ENCODE measurements at regions not wholly inside any gene's neighbourhood (a gene's known extent, or its start where the extent isn't known, plus 50 kb on each side); places are given as distances from the start of the nearest gene placed in this dataset.

- no peak for DNase-seq (ENCODE audit: extremely low read depth, low read depth)
- TF ChIP-seq CTCF (IDR thresholded peaks at IDR 0.05; ENCODE audit: low read depth, low read length) = no peak
Measured at GRCh38 chr2:212914392-212914791, 237.0 kb downstream of the IKZF2 start.

- DNase-seq (ENCODE audit: extremely low read depth, low read depth) = no peak
- TF ChIP-seq CTCF (IDR thresholded peaks at IDR 0.05; ENCODE audit: low read depth, low read length) = no peak
Measured at GRCh38 chr2:212913640-212914306, 237.6 kb downstream of the IKZF2 start.

- DNase-seq (ENCODE audit: extremely low read depth, low read depth) = no peak
- no peak for TF ChIP-seq CTCF (IDR thresholded peaks at IDR 0.05; ENCODE audit: low read depth, low read length)
Measured at GRCh38 chr2:212912445-212913103, 238.8 kb downstream of the IKZF2 start.

GRCh38 chr2:212911011-212911410 is 240.4 kb downstream of the IKZF2 start:
- DNase-seq (ENCODE audit: extremely low read depth, low read depth) = no peak
- TF ChIP-seq CTCF (IDR thresholded peaks at IDR 0.05; ENCODE audit: low read depth, low read length) = no peak

- TF ChIP-seq CTCF (IDR thresholded peaks at IDR 0.05; ENCODE audit: low read depth, low read length) = no peak
- DNase-seq (ENCODE audit: extremely low read depth, low read depth) = no peak
Measured at GRCh38 chr2:212908682-212909435, 242.6 kb downstream of the IKZF2 start.

- DNase-seq (ENCODE audit: extremely low read depth, low read depth) = no peak
- TF ChIP-seq CTCF (IDR thresholded peaks at IDR 0.05; ENCODE audit: low read depth, low read length) = no peak
Measured at GRCh38 chr2:212908031-212908430, 243.4 kb downstream of the IKZF2 start.

- DNase-seq (ENCODE audit: extremely low read depth, low read depth) = no peak
- no peak for TF ChIP-seq CTCF (IDR thresholded peaks at IDR 0.05; ENCODE audit: low read depth, low read length)
Measured at GRCh38 chr2:212906620-212907019, 244.8 kb downstream of the IKZF2 start.
